Brain microvascular endothelial cell (primary cell): ENCODE measurements at regions not wholly inside any gene's neighbourhood (a gene's known extent, or its start where the extent isn't known, plus 50 kb on each side); places are given as distances from the start of the nearest gene placed in this dataset.

ENCODE experiments used
- DNase-seq: peaks from one replicate; pipeline ENCODE4 v3.0.0-alpha.2; 2020
- H3K27ac ChIP-seq: fragments of 250-450 bp; sonication (Bioruptor Pico); 2 replicates; pipeline ENCODE4 v1.5.1; 2020; ENCODE audit warnings: mild to moderate bottlenecking, moderate library complexity
- H3K27me3 ChIP-seq: fragments of 250-450 bp; sonication (Bioruptor Pico); replicated peaks from 2 replicates; pipeline ENCODE4 v1.5.1; 2020; ENCODE audit warnings: mild to moderate bottlenecking
- H3K36me3 ChIP-seq: fragments of 250-450 bp; sonication (Bioruptor Pico); replicated peaks from 2 replicates; pipeline ENCODE4 v1.5.1; 2020; ENCODE audit warnings: mild to moderate bottlenecking
- H3K4me3 ChIP-seq: 2 replicates; pipeline ENCODE4 v1.5.1; 2011; ENCODE audit warnings: low read depth, mild to moderate bottlenecking, control low read depth, low read length, moderate library complexity
- in situ Hi-C: cut with HindIII; loops from 2 replicates; pipeline ENCODE4 v1.10.0; 2017; ENCODE audit warnings: low sequenced_read_pairs, low pct_ligation_motif_present
- TF ChIP-seq, protein P1 (sequence below): IDR thresholded peaks from 2 replicates; pipeline ENCODE4 v1.5.1; 2011; ENCODE audit warnings: low read depth, mild to moderate bottlenecking, moderate library complexity, low read length, control low read depth, inconsistent platforms; ENCODE audit errors: missing control alignments

DNA sequence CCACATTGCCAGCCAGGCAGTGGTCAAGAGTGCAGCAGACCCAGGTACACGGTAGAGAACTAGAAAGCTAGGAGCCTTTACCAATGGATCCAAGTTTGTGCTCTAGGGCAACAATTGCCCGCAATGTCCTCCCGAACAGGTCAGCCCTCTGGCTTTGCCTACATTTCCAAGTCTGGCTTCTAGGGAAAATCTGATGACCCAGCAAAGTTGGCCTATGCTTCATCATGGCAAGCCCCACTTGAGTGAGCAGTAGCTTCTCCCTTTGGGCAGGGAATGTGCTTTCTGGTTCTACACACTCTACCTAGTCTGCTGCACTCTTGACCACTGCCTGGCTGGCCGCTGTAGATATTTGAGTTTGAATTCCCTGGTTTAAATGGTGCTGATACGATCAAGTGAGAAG, 361.6 kb upstream of the NR2F2 start:
- in situ Hi-C loops, result no loop called here
- no peak for DNase-seq
- no peaks in the 10 kb centered on the region for H3K27me3 ChIP-seq
- no peak overlapping the region for H3K4me3 ChIP-seq
- H3K36me3 ChIP-seq, result no peaks in the 10 kb centered on the region
- TF ChIP-seq, protein P1, sequence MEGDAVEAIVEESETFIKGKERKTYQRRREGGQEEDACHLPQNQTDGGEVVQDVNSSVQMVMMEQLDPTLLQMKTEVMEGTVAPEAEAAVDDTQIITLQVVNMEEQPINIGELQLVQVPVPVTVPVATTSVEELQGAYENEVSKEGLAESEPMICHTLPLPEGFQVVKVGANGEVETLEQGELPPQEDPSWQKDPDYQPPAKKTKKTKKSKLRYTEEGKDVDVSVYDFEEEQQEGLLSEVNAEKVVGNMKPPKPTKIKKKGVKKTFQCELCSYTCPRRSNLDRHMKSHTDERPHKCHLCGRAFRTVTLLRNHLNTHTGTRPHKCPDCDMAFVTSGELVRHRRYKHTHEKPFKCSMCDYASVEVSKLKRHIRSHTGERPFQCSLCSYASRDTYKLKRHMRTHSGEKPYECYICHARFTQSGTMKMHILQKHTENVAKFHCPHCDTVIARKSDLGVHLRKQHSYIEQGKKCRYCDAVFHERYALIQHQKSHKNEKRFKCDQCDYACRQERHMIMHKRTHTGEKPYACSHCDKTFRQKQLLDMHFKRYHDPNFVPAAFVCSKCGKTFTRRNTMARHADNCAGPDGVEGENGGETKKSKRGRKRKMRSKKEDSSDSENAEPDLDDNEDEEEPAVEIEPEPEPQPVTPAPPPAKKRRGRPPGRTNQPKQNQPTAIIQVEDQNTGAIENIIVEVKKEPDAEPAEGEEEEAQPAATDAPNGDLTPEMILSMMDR, result no peak
- no peak overlapping the region for H3K27ac ChIP-seq

DNA sequence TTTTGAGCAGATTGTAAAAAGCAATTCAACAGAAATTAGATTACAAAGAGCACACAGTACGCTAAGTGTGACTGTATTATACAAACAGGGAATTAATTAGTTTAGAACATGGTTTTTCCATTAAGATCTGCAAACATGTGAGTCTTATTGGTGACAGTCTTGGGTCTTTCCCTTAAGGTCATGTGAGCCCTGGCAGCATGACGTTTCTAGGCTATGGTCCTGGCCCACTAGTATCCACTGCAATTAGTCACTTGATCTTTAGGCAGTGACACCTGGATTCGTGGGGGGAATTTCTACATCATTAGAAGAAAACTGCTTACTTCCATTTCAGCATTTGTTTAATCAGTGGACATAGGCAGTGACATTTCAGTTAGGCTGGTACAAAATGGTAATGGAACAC, 360.2 kb upstream of the NR2F2 start:
- H3K27me3 ChIP-seq, result no peaks in the 10 kb centered on the region
- H3K27ac ChIP-seq, result no peak overlapping the region
- H3K4me3 ChIP-seq, result no peak overlapping the region
- in situ Hi-C loops, result no loop called here
- no peak for DNase-seq
- TF ChIP-seq, protein P1, result no peak
- H3K36me3 ChIP-seq, result no peaks in the 10 kb centered on the region

DNA sequence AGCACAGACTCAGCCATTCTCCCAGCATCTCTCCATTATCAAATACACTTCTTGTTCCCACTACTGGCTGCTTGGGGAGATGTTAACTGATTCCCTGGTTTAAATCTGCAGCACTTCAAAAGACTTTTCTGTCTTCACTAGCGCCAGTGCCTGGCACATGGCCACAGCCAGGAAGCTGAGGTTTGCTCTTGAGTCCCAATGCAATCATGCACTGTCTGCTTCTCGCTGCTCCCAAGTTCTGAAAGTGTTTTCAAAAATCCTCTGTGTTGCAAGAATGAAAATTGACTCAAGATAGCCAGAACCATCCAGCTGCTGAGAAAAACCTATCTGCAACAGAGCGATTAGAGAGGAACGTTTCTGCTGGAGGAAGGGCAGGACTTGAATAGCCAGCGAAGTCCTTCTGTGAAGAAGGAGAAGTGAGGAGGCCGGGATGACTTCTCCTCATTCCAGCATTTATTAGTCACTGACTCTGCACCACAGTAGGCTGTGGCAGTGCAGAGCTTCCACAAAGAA, 358.4 kb upstream of the NR2F2 start:
- Histone ChIP-seq H3K4me3 (no peak overlapping the region), H3K27ac (no peak overlapping the region), H3K36me3 (no peaks in the 10 kb centered on the region), H3K27me3 (no peaks in the 10 kb centered on the region)
- TF ChIP-seq, protein P1, result no peak
- DNase-seq, result peak; percentile 82
- in situ Hi-C loops, result no loop called here

DNA sequence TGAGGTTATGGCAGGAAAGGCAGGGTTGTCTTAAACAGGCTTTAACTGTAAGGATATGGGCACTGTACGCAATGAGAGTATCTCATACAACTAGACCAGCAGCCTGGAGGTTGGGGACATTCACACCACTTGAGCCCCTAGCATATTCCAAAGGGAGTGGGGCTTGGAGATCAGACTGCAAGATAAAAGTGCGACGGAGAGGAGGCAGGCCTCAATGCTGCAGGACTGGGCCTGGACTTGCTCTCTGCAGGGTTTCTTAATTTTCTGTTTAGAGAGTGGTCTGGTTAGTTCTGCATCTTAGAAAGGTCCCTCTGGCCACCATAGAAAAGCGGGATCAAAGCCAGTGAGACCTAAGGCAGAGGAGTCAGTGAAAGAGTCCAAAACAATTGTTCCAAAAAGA, 357.7 kb upstream of the NR2F2 start:
- TF ChIP-seq, protein P1, result no peak
- in situ Hi-C loops, result no loop called here

DNA sequence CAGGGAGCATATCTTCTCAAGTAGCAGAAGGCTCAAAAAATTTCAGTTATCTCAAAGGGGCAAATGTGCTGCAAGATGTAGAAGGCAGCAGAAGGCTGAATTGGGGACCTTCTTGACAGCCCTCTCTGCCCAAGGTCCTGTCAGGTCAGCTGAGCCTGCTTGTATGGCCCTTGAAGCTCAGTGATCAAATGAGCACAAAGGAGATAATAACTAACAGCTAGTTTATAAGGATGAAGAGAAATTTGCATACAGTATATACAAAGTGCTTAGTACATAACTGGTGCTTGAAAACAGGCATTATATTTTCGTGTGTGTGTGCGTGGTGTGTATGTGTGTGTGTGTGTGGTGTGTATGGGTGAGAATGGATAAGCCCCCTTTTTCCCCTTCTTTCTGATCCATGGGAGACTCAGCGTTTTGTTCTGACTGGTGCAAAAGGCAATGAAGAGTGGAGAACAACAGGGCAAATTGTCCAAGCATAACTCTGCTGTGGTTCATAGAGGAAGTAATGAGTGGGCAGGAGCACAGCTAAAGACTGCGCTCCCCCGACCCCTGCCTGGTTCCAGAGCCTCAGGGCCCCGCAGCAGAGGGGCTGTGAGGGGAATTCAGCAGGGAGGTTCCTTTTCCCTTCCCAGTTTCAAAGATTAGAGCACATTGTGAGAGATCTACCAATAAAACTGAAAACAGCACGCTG, 356.8 kb upstream of the NR2F2 start:
- no peak overlapping the region for H3K27ac ChIP-seq
- H3K27me3 ChIP-seq, result no peaks in the 10 kb centered on the region
- H3K4me3 ChIP-seq, result no peak overlapping the region
- in situ Hi-C loops, result no loop called here
- H3K36me3 ChIP-seq, result no peaks in the 10 kb centered on the region
- no peak for DNase-seq
- TF ChIP-seq, protein P1, result no peak

More for the DNA sequence above, 357.7 kb upstream of the NR2F2 start:
- H3K27me3 ChIP-seq, result no peaks in the 10 kb centered on the region
- DNase-seq, result no peak
- no peak overlapping the region for H3K4me3 ChIP-seq
- no peak overlapping the region for H3K27ac ChIP-seq
- H3K36me3 ChIP-seq, result no peaks in the 10 kb centered on the region

DNA sequence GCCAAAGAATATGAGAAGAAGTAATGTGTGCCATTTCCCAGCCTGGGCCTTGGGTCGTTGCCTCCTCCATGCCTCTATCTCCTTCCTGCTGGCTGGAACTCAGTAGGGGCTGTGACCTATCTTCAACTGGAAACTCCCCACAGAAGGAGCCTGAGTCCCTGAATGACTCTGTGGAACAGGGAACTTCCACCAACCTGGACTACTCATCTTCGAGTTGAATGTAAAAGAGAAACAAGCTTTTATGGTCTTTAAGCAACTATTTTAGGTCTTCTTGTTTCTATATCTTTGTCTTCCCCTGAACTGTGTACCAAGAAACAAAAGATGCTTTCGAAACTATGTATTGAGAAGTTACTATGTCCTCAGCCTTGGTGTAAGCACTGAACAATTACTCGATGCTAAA, 355.3 kb upstream of the NR2F2 start:
- in situ Hi-C loops, result no loop called here
- Histone ChIP-seq H3K36me3 (no peaks in the 10 kb centered on the region), H3K4me3 (no peak overlapping the region), H3K27me3 (no peaks in the 10 kb centered on the region), H3K27ac (no peak overlapping the region)
- TF ChIP-seq, protein P1, result no peak
- no peak for DNase-seq
